A549 (cell line): ENCODE measurements at regions not wholly inside any gene's neighbourhood (a gene's known extent, or its start where the extent isn't known, plus 50 kb on each side); places are given as distances from the start of the nearest gene placed in this dataset.

ENCODE experiments used
- ATAC-seq, 2 experiments: fragments of 200-7000 bp in 1 of 2; fragments of >200 bp in 1 of 2; cut with Nextera tagmentation in 1 of 2; cut with Tn5 transposase in 1 of 2; 3 replicates each; pipeline versions ENCODE4 v1.8.0 to v1.9.1; 2018 to 2020; ENCODE audit warnings: mild to moderate bottlenecking in 1 of 2, moderate library complexity in 1 of 2
- CTCF ChIA-PET: fragments of 300-600 bp; sonication (Branson Sonifier 250); formaldehyde crosslinking; extraction: SDS; loops from one replicate; lab custom pipeline; 2021; ENCODE audit warnings: antibody characterized with exemption, inconsistent platforms; lab: Yijun Ruan, JAX
- POLR2A ChIA-PET: fragments of 350-600 bp; formaldehyde crosslinking; extraction: SDS; loops from one replicate; lab custom pipeline; 2021; ENCODE audit warnings: antibody characterized with exemption, inconsistent platforms; lab: Yijun Ruan, JAX
- DNase-seq, 2 experiments: peaks; one replicate each; pipeline versions ENCODE4 v3.0.0 to v3.0.0-alpha.2; 2011 to 2016; ENCODE audit warnings: low read depth in 1 of 2, low spot score in 1 of 2
- FAIRE-seq: peaks from 2 replicates; lab custom pipeline; 2011; peaks lifted over from hg19 to GRCh38; lab: Jason Lieb, UNC
- H3K27ac ChIP-seq, 2 experiments: fragments of >200 bp; sonication (Bioruptor Twin); formaldehyde crosslinking; 3 replicates each; pipeline ENCODE4 v1.5.1; 2016 to 2017
- H3K4me1 ChIP-seq: fragments of >200 bp; sonication (Bioruptor Twin); formaldehyde crosslinking; 3 replicates; pipeline ENCODE4 v1.6.1; 2016
- H3K4me2 ChIP-seq: fragments of >200 bp; sonication (Bioruptor Twin); formaldehyde crosslinking; 3 replicates; pipeline ENCODE4 v1.6.1; 2016
- H3K4me3 ChIP-seq: fragments of >200 bp; sonication (Bioruptor Twin); formaldehyde crosslinking; 3 replicates; pipeline ENCODE4 v1.5.1; 2016
- H3K9me3 ChIP-seq: fragments of >200 bp; sonication (Bioruptor Twin); formaldehyde crosslinking; 3 replicates; pipeline ENCODE4 v1.6.1; 2016
- BCL3 ChIP-seq: fragments of >200 bp; sonication (Bioruptor Twin); formaldehyde crosslinking; IDR thresholded peaks from 3 replicates; pipeline ENCODE4 v1.6.1; 2016
- CHD2 ChIP-seq: fragments of 150-350 bp; IDR thresholded peaks from 2 replicates; pipeline ENCODE4 v1.6.1; 2014; ENCODE audit warnings: low read length; ENCODE audit not compliant: partially characterized antibody
- EHMT2 ChIP-seq: fragments of 200-600 bp; sonication (generic); IDR thresholded peaks from 2 replicates; pipeline ENCODE4 v1.6.1; 2016; ENCODE audit warnings: antibody characterized with exemption, low read depth, mild to moderate bottlenecking, moderate library complexity
- FOXS1 ChIP-seq: fragments of 250-450 bp; sonication (Bioruptor Pico); IDR thresholded peaks from 2 replicates; pipeline ENCODE4 v1.5.0; 2020; ENCODE audit warnings: mild to moderate bottlenecking, moderate library complexity
- HDAC2 ChIP-seq: fragments of 200-600 bp; sonication (generic); IDR thresholded peaks from 2 replicates; pipeline ENCODE4 v1.6.1; 2016
- HES2 ChIP-seq: fragments of >200 bp; sonication (Bioruptor Twin); formaldehyde crosslinking; IDR thresholded peaks from 2 replicates; pipeline ENCODE4 v1.6.1; 2016
- HOXB13 ChIP-seq: fragments of 250-450 bp; sonication (Bioruptor Pico); IDR thresholded peaks from 2 replicates; pipeline ENCODE4 v1.5.0; 2020; ENCODE audit warnings: low read depth, mild to moderate bottlenecking, moderate library complexity
- KDM1A ChIP-seq: fragments of 200-600 bp; sonication (generic); IDR thresholded peaks from 2 replicates; pipeline ENCODE4 v1.6.1; 2016; ENCODE audit warnings: low read depth, mild to moderate bottlenecking
- MAFK ChIP-seq: fragments of 450-650 bp; IDR thresholded peaks from 2 replicates; pipeline ENCODE4 v1.6.1; 2014; ENCODE audit not compliant: partially characterized antibody
- MAX ChIP-seq: IDR thresholded peaks from 2 replicates; pipeline ENCODE4 v1.6.1; 2012
- NFE2L2 ChIP-seq: fragments of 150-350 bp; conservative IDR thresholded peaks from 2 replicates; pipeline ENCODE4 v1.6.1; 2014; ENCODE audit warnings: low read length
- RCOR1 ChIP-seq: fragments of 150-350 bp; IDR thresholded peaks from 2 replicates; pipeline ENCODE4 v1.6.1; 2014; ENCODE audit warnings: antibody characterized with exemption, low read length, low read depth
- SREBF2 ChIP-seq: fragments of 450-650 bp; IDR thresholded peaks from 2 replicates; pipeline ENCODE4 v1.6.1; 2014; ENCODE audit warnings: mild to moderate bottlenecking, moderate library complexity
- TP53 ChIP-seq: fragments of 250-450 bp; sonication (Bioruptor Pico); IDR thresholded peaks from 2 replicates; pipeline ENCODE4 v1.5.0; 2021; ENCODE audit warnings: mild to moderate bottlenecking, moderate library complexity
- ZFP36 ChIP-seq: fragments of 450-650 bp; IDR thresholded peaks from 2 replicates; pipeline ENCODE4 v1.6.1; 2014; ENCODE audit warnings: borderline replicate concordance; ENCODE audit not compliant: partially characterized antibody
- ZNF302 ChIP-seq: fragments of 250-450 bp; sonication (Bioruptor Pico); IDR thresholded peaks from 2 replicates; pipeline ENCODE4 v1.9.0; 2021; ENCODE audit warnings: inconsistent platforms, mild to moderate bottlenecking, moderate library complexity
- WGBS: methylation state at CpG from one replicate; pipeline ENCODE4 v1.1.6; 2017; ENCODE audit errors: missing lambda C conversion rate; 5-methylcytosine and 5-hydroxymethylcytosine counted together

GRCh38 chr9:86168256-86168655, 68.9 kb upstream of the GOLM1 start:
- H3K4me3 ChIP-seq: no peak overlapping the region
- H3K9me3 ChIP-seq: 0 out of 3 replicates have a peak, but pooled peaks cover 2% of the 10 kb centered on the region
- no peak overlapping the region for H3K4me2 ChIP-seq
- WGBS: 84% methylated on average over 4 of the region's 4 CpGs
- DNase-seq (no peak), ATAC-seq (no peak), FAIRE-seq (no peak)
- CTCF ChIA-PET: interaction anchor here (1.0 kb wide), 1 partner anchor 26 kb away, joined by 3 read pairs; no protein-coding TSS in a partner anchor
- H3K27ac ChIP-seq: no peak overlapping the region
- POLR2A ChIA-PET: no interaction called here
- TF ChIP-seq KDM1A: no peak
- TF ChIP-seq MAFK: no peak
- no peak for TF ChIP-seq TP53
- TF ChIP-seq BCL3: no peak
- TF ChIP-seq ZNF302 (CRISPR knock-in tag): no peak
- no peak for TF ChIP-seq MAX
- TF ChIP-seq ZFP36: no peak
- no peak for TF ChIP-seq NFE2L2
- TF ChIP-seq CHD2: no peak
- no peak for TF ChIP-seq RCOR1
- TF ChIP-seq HES2: no peak
- TF ChIP-seq HDAC2: no peak
- TF ChIP-seq SREBF2: no peak
- H3K4me1 ChIP-seq: no peaks in the 10 kb centered on the region

GRCh38 chr9:86166546-86166945, 67.2 kb upstream of the GOLM1 start:
- CTCF ChIA-PET: interaction anchor here (1.1 kb wide), 1 partner anchor 10 kb away, joined by 5 read pairs; no protein-coding TSS in a partner anchor
- FAIRE-seq: no peak
- 84% methylated on average over 2 of the region's 2 CpGs for WGBS
- POLR2A ChIA-PET: no interaction called here
- DNase-seq: no peak
- no peak overlapping the region for H3K27ac ChIP-seq
- TF ChIP-seq HOXB13 (CRISPR knock-in tag) (0 out of 2 replicates have a peak, but pooled peaks have one; percentile 39), FOXS1 (no peak)
- H3K4me2 ChIP-seq: no peak overlapping the region
- ATAC-seq: no peak
- no peak overlapping the region for H3K4me3 ChIP-seq
- H3K4me1 ChIP-seq: no peaks in the 10 kb centered on the region
- H3K9me3 ChIP-seq: 0 out of 3 replicates have a peak, but pooled peaks cover 4% of the 10 kb centered on the region

- Histone ChIP-seq H3K4me2 (no peak overlapping the region), H3K27ac (no peak overlapping the region), H3K4me1 (no peaks in the 10 kb centered on the region), H3K4me3 (no peak overlapping the region), H3K9me3 (0 out of 3 replicates have a peak, but pooled peaks cover 4% of the 10 kb centered on the region)
- WGBS: 68% methylated on average over 4 of the region's 4 CpGs
- DNase-seq (no peak), ATAC-seq (no peak), FAIRE-seq (no peak)
- TF ChIP-seq EHMT2 (no peak), MAFK (peak; percentile 90)
- ChIA-PET CTCF (no interaction called here), POLR2A (no interaction called here)
Observed at GRCh38 chr9:86163503-86163902, 64.1 kb upstream of the GOLM1 start.
